Stomach (tissue), 8 donors: ENCODE measurements at regions not wholly inside any gene's neighbourhood (a gene's known extent, or its start where the extent isn't known, plus 50 kb on each side); places are given as distances from the start of the nearest gene placed in this dataset.

Source experiments
- DNase-seq, 2 donors: peaks; one replicate each; pipeline versions ENCODE4 v3.0.0 to v3.0.0-alpha.2; 2013 to 2019
- H3K27ac ChIP-seq, 5 donors: fragments of 200-600 bp in 4 of 5; sonication (generic) in 4 of 5; one replicate each; pipeline ENCODE4 v1.5.1; 2013 to 2019; ENCODE audit warnings: mild to moderate bottlenecking in 1 of 5, moderate library complexity in 1 of 5
- H3K27me3 ChIP-seq, 3 donors: fragments of 200-600 bp; sonication (generic); one replicate each; pipeline ENCODE4 v1.5.1; 2017 to 2019; ENCODE audit warnings: mixed run types in 1 of 3
- H3K36me3 ChIP-seq, 4 donors: fragments of 200-600 bp; sonication (generic); 1 replicate in 3 of 4; 2 replicates in 1 of 4; pipeline ENCODE4 v1.5.1; 2016 to 2019
- H3K4me1 ChIP-seq, 4 donors: fragments of 200-600 bp; sonication (generic); one replicate each; pipeline ENCODE4 v1.5.1; 2016 to 2019
- H3K4me3 ChIP-seq, 4 donors: fragments of 200-600 bp; sonication (generic) in 3 of 4; one replicate each; pipeline ENCODE4 v1.5.1; 2016 to 2019; ENCODE audit warnings: mild to moderate bottlenecking in 1 of 4
- H3K9me3 ChIP-seq, 4 donors: fragments of 200-600 bp; sonication (generic); one replicate each; pipeline ENCODE4 v1.5.1; 2016 to 2019
- EP300 ChIP-seq: sonication (generic); formaldehyde crosslinking; IDR thresholded peaks from one replicate; pipeline ENCODE4 v1.6.1; 2017; ENCODE audit warnings: antibody characterized with exemption
- POLR2A ChIP-seq, 4 donors: fragments of 450-650 bp; IDR thresholded peaks; one replicate each; pipeline ENCODE4 v1.6.1; 2016; ENCODE audit warnings: antibody characterized with exemption in 4 of 4, control low read depth in 2 of 4, mild to moderate bottlenecking in 1 of 4, moderate library complexity in 1 of 4
- POLR2AphosphoS5 ChIP-seq, 3 donors: sonication (generic); formaldehyde crosslinking; IDR thresholded peaks; one replicate each; pipeline ENCODE4 v1.6.1; 2016; ENCODE audit warnings: antibody characterized with exemption in 3 of 3
- WGBS, 5 donors: extraction: QIAGEN DNeasy Blood & Tissue Kit in 3 of 5; methylation state at CpG; one replicate each; pipeline versions ENCODE4 v1.1.5 to v1.1.7; 2013 to 2018; 5-methylcytosine and 5-hydroxymethylcytosine counted together
- intact Hi-C: fragments of 100-400 bp; cut with DNase I; formaldehyde crosslinking; loops from one replicate; pipeline ENCODE4 v1.15.1; 2023; ENCODE audit warnings: low total_unique reads
- TF ChIP-seq, protein P1 (sequence below), 7 experiments: fragments of 450-650 bp in 4 of 7; fragments of 200-600 bp in 3 of 7; sonication (generic) in 3 of 7; IDR thresholded peaks; one replicate each; pipeline ENCODE4 v1.5.1; 2016 to 2019; ENCODE audit warnings: antibody characterized with exemption in 7 of 7, control low read depth in 2 of 7, mild to moderate bottlenecking in 1 of 7
- donor health status: healthy with polysubstance abuse.
- donor health status: Bipolar disorder and iron deficiency.
- donor health status: healthy.

DNA sequence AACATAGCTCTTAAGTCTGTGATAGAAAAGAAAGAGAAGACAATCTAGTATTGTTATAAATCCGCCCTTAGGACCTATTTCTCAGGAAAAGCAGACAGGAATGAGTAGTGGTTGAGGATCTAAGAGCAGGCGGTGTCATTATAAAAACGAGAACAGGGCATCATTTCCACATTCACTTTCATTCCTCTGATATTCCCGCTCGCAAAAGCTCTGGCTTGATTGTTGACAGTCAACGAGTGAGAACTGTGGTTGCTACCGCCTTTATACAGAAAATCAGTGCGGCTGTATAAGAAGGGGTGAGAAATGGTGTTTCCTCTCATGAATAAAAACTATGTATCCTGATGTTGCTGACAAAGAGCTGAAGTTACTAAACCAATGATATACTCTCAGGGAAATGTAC, 1409.6 kb upstream of the WWC1 start:
- Histone ChIP-seq H3K4me1 (no peaks in the 10 kb centered on the region), H3K27me3 (no peaks in the 10 kb centered on the region), H3K36me3 (no peaks in the 10 kb centered on the region), H3K27ac (no peak overlapping the region), H3K4me3 (no peak overlapping the region), H3K9me3 (no peaks in the 10 kb centered on the region)
- WGBS, 5 donors: 61 to 70% (median 67%) methylated on average over 8 of the region's 8 CpGs
- intact Hi-C loops: no loop called here
- TF ChIP-seq, protein P1, sequence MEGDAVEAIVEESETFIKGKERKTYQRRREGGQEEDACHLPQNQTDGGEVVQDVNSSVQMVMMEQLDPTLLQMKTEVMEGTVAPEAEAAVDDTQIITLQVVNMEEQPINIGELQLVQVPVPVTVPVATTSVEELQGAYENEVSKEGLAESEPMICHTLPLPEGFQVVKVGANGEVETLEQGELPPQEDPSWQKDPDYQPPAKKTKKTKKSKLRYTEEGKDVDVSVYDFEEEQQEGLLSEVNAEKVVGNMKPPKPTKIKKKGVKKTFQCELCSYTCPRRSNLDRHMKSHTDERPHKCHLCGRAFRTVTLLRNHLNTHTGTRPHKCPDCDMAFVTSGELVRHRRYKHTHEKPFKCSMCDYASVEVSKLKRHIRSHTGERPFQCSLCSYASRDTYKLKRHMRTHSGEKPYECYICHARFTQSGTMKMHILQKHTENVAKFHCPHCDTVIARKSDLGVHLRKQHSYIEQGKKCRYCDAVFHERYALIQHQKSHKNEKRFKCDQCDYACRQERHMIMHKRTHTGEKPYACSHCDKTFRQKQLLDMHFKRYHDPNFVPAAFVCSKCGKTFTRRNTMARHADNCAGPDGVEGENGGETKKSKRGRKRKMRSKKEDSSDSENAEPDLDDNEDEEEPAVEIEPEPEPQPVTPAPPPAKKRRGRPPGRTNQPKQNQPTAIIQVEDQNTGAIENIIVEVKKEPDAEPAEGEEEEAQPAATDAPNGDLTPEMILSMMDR (IDR thresholded peaks at IDR 0.05): no peak
- TF ChIP-seq POLR2A (IDR thresholded peaks at IDR 0.05) (no peak), POLR2AphosphoS5 (IDR thresholded peaks at IDR 0.05) (no peak), EP300 (no peak)
- DNase-seq: no peak

DNA sequence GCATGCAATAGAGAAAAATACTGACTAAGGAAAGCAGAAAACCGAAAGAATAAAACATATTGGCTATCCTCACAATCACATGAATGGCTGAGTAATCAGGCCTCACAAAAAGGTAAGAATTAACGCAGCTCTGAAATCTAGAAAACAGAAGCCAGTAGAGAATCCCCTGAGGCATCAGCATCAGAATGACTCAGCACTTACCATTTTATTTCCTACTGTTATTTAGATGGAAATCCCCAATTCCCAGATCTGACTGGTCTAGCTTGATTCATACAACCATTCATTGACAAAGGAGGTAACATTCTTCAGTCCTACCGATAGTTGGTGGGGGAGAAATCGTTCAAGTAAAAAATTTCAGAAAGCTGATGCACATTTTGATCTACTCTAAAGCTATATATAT, 1408.4 kb upstream of the WWC1 start:
- Histone ChIP-seq H3K27ac (no peak overlapping the region), H3K27me3 (no peaks in the 10 kb centered on the region), H3K4me3 (no peak overlapping the region), H3K36me3 (no peaks in the 10 kb centered on the region), H3K9me3 (no peaks in the 10 kb centered on the region), H3K4me1 (no peaks in the 10 kb centered on the region)
- WGBS, 5 donors: 68 to 78% (median 77%) methylated on average over 4 of the region's 4 CpGs
- TF ChIP-seq, protein P1 (IDR thresholded peaks at IDR 0.05): no peak
- no peak for TF ChIP-seq POLR2AphosphoS5 (IDR thresholded peaks at IDR 0.05)
- no peak for TF ChIP-seq EP300
- no peak for TF ChIP-seq POLR2A (IDR thresholded peaks at IDR 0.05)
- intact Hi-C loops: no loop called here
- no peak for DNase-seq

DNA sequence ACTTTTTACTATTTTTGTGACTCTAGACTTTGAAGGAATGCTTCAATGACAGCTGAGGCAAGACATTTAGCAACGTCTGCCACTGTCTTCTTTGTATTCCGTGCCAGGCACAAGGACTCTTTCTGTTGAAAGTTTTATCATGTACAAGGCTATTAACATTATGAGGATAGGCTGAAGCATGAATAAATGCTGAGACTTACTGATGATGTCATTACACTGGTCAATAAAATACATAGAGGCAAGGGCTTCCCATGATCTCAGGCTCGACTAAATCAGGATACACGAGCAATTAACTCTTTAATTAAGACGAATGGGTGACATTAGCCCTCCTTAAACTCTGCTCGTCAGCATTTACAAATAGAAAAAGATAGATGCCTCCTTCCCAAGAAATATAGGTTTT, 1393.3 kb upstream of the WWC1 start:
- DNase-seq: peak in 1 of 2 donors; percentile 3
- TF ChIP-seq EP300: no peak
- TF ChIP-seq POLR2A (IDR thresholded peaks at IDR 0.05): no peak
- TF ChIP-seq, protein P1 (IDR thresholded peaks at IDR 0.05): no peak
- TF ChIP-seq POLR2AphosphoS5 (IDR thresholded peaks at IDR 0.05): no peak
- Histone ChIP-seq H3K27me3 (no peaks in the 10 kb centered on the region), H3K4me3 (no peak overlapping the region), H3K36me3 (no peaks in the 10 kb centered on the region), H3K27ac (no peak overlapping the region), H3K4me1 (no peaks in the 10 kb centered on the region), H3K9me3 (peaks cover 0 to 4% (median 0%) of the 10 kb centered on the region in 4 donors)
- intact Hi-C loops: no loop called here
- WGBS, 5 donors: 61 to 66% (median 62%) methylated on average over 6 of the region's 6 CpGs

DNA sequence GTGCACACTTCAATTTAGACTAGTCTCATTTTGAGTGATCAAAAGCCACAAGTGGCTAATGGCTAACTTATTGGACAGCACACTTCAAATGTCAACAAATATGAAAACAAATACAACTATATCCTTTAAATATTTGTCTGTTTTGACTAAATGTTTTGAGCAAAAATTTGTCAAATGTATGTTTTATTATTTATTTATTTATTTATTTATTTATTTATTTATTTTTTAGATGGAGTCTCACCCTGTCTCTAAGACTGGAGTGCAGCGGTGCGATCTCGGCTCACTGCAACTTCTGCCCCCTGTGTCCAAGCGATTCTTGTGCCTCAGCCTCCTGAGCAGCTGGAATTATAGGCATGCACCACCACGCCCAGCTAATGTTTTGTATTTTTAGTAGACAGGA, 1392.1 kb upstream of the WWC1 start:
- H3K36me3 ChIP-seq: no peaks in the 10 kb centered on the region
- H3K27me3 ChIP-seq: no peaks in the 10 kb centered on the region
- WGBS, 5 donors: 93 to 98% (median 94%) methylated on average over 5 of the region's 5 CpGs
- TF ChIP-seq POLR2AphosphoS5 (IDR thresholded peaks at IDR 0.05) (no peak), POLR2A (IDR thresholded peaks at IDR 0.05) (no peak), EP300 (no peak)
- TF ChIP-seq, protein P1 (IDR thresholded peaks at IDR 0.05): no peak
- intact Hi-C loops: no loop called here
- no peak overlapping the region for H3K27ac ChIP-seq
- H3K4me3 ChIP-seq: no peak overlapping the region
- no peaks in the 10 kb centered on the region for H3K4me1 ChIP-seq
- no peak for DNase-seq
- H3K9me3 ChIP-seq: peaks cover 0 to 4% (median 0%) of the 10 kb centered on the region in 4 donors
